H9 (cell line): ENCODE measurements at regions not wholly inside any gene's neighbourhood (a gene's known extent, or its start where the extent isn't known, plus 50 kb on each side); places are given as distances from the start of the nearest gene placed in this dataset.

Experiments
- DNase-seq: peaks from one replicate; pipeline ENCODE4 v3.0.0-alpha.2; 2017
- H2AFZ ChIP-seq: one replicate; pipeline ENCODE4 v1.6.1; 2013; ENCODE audit warnings: mild to moderate bottlenecking, low read length, control low read depth, moderate library complexity
- H2AK5ac ChIP-seq: 2 replicates; pipeline ENCODE4 v1.6.1; 2013; ENCODE audit warnings: low read length, control low read depth, mixed read lengths; ENCODE audit not compliant: insufficient read length
- H2BK120ac ChIP-seq: one replicate; pipeline ENCODE4 v1.6.1; 2013; ENCODE audit warnings: low read depth, mild to moderate bottlenecking, low read length, control low read depth, inconsistent platforms; ENCODE audit not compliant: poor library complexity, severe bottlenecking
- H2BK12ac ChIP-seq: 2 replicates; pipeline ENCODE4 v1.6.1; 2013; ENCODE audit warnings: low read length, control low read depth, mixed read lengths, low read depth; ENCODE audit not compliant: insufficient read length
- H2BK15ac ChIP-seq: 2 replicates; pipeline ENCODE4 v1.6.1; 2013; ENCODE audit warnings: low read depth, low read length, control low read depth
- H2BK20ac ChIP-seq: one replicate; pipeline ENCODE4 v1.6.1; 2013; ENCODE audit warnings: low read depth, mild to moderate bottlenecking, low read length, control low read depth, inconsistent platforms; ENCODE audit not compliant: poor library complexity, severe bottlenecking
- H2BK5ac ChIP-seq: 2 replicates; pipeline ENCODE4 v1.6.1; 2013; ENCODE audit warnings: low read length, control low read depth, mixed read lengths; ENCODE audit not compliant: insufficient read length
- H3K14ac ChIP-seq: 2 replicates; pipeline ENCODE4 v1.6.1; 2013; ENCODE audit warnings: low read length, control low read depth; ENCODE audit not compliant: insufficient read depth
- H3K18ac ChIP-seq: 2 replicates; pipeline ENCODE4 v1.6.1; 2013; ENCODE audit warnings: low read depth, mild to moderate bottlenecking, mixed read lengths, low read length, control low read depth; ENCODE audit not compliant: insufficient read length
- H3K23ac ChIP-seq: 2 replicates; pipeline ENCODE4 v1.6.1; 2013; ENCODE audit warnings: low read length, control low read depth, mixed read lengths, low read depth; ENCODE audit not compliant: insufficient read length
- H3K23me2 ChIP-seq: 2 replicates; pipeline ENCODE4 v1.6.1; 2013; ENCODE audit warnings: low read depth, mild to moderate bottlenecking, mixed read lengths, low read length, control low read depth; ENCODE audit not compliant: insufficient read length, poor library complexity, severe bottlenecking
- H3K27ac ChIP-seq: 2 replicates; pipeline ENCODE4 v1.5.1; 2013; ENCODE audit warnings: low read length, control low read depth, mixed read lengths, low read depth; ENCODE audit not compliant: insufficient read length
- H3K27me3 ChIP-seq: 2 replicates; pipeline ENCODE4 v1.6.1; 2013; ENCODE audit warnings: low read length, control low read depth, inconsistent platforms; ENCODE audit not compliant: insufficient read depth
- H3K4ac ChIP-seq: 2 replicates; pipeline ENCODE4 v1.6.1; 2013; ENCODE audit warnings: low read depth, mild to moderate bottlenecking, control low read depth, inconsistent platforms, low read length, moderate library complexity
- H3K4me1 ChIP-seq: 2 replicates; pipeline ENCODE4 v1.6.1; 2013; ENCODE audit warnings: low read length, control low read depth, inconsistent platforms; ENCODE audit not compliant: insufficient read depth
- H3K4me2 ChIP-seq: 2 replicates; pipeline ENCODE4 v1.6.1; 2013; ENCODE audit warnings: low read length, control low read depth, mixed read lengths; ENCODE audit not compliant: insufficient read length, insufficient read depth
- H3K56ac ChIP-seq: 2 replicates; pipeline ENCODE4 v1.6.1; 2013; ENCODE audit warnings: low read depth, mild to moderate bottlenecking, mixed read lengths, low read length, control low read depth; ENCODE audit not compliant: insufficient read length
- H3K79me1 ChIP-seq: 2 replicates; pipeline ENCODE4 v1.6.1; 2013; ENCODE audit warnings: low read depth, mild to moderate bottlenecking, moderate library complexity, low read length, control low read depth, inconsistent platforms; ENCODE audit not compliant: insufficient read depth, poor library complexity, severe bottlenecking
- H3K79me2 ChIP-seq: 2 replicates; pipeline ENCODE4 v1.6.1; 2013; ENCODE audit warnings: low read length, control low read depth, inconsistent platforms; ENCODE audit not compliant: insufficient read depth
- H3K9ac ChIP-seq: 2 replicates; pipeline ENCODE4 v1.6.1; 2013; ENCODE audit warnings: low read length, control low read depth, mixed read lengths; ENCODE audit not compliant: insufficient read length; ENCODE audit errors: extremely low read depth
- H3K9me3 ChIP-seq: one replicate; pipeline ENCODE4 v1.6.1; 2013; ENCODE audit warnings: low read depth, low read length, inconsistent platforms; ENCODE audit not compliant: control insufficient read depth
- H3T11ph ChIP-seq: one replicate; pipeline ENCODE4 v1.6.1; 2013; ENCODE audit warnings: mild to moderate bottlenecking, low read length, control low read depth, inconsistent platforms
- H4K20me1 ChIP-seq: one replicate; pipeline ENCODE4 v1.6.1; 2013; ENCODE audit not compliant: control insufficient read depth, insufficient read length, insufficient read depth
- H4K5ac ChIP-seq: 2 replicates; pipeline ENCODE4 v1.6.1; 2013; ENCODE audit warnings: low read depth, mild to moderate bottlenecking, mixed read lengths, low read length, control low read depth; ENCODE audit not compliant: insufficient read length
- H4K8ac ChIP-seq: replicated peaks from 2 replicates; pipeline ENCODE4 v1.6.1; 2013; ENCODE audit warnings: low read length, control low read depth, mixed read lengths, low read depth; ENCODE audit not compliant: insufficient read length
- H4K91ac ChIP-seq: 2 replicates; pipeline ENCODE4 v1.6.1; 2013; ENCODE audit warnings: low read depth, mild to moderate bottlenecking, moderate library complexity, mixed read lengths, low read length, control low read depth; ENCODE audit not compliant: insufficient read length
- H3K27ac Mint-ChIP-seq, 3 experiments: 2 replicates in 2 of 3; 3 replicates in 1 of 3; pipeline ENCODE4 v1.8.0; 2020 to 2021; ENCODE audit warnings: mixed read lengths in 3 of 3, mild to moderate bottlenecking in 1 of 3, moderate library complexity in 1 of 3
- H3K27me3 Mint-ChIP-seq: 2 replicates; pipeline ENCODE4 v1.8.0; 2021; ENCODE audit warnings: low read depth, mild to moderate bottlenecking, moderate library complexity, mixed read lengths
- H3K36me3 Mint-ChIP-seq, 3 experiments: 2 replicates in 2 of 3; 3 replicates in 1 of 3; pipeline ENCODE4 v1.8.0; 2020 to 2021; ENCODE audit warnings: low read depth in 3 of 3, mixed read lengths in 3 of 3; ENCODE audit not compliant: insufficient read depth in 1 of 3
- H3K4me1 Mint-ChIP-seq, 2 experiments: 2 replicates each; pipeline ENCODE4 v1.8.0; 2020; ENCODE audit warnings: mixed read lengths in 2 of 2
- H3K4me3 Mint-ChIP-seq, 2 experiments: 2 replicates in 1 of 2; 3 replicates in 1 of 2; pipeline ENCODE4 v1.8.0; 2020 to 2021; ENCODE audit warnings: mild to moderate bottlenecking in 2 of 2, mixed read lengths in 2 of 2, moderate library complexity in 1 of 2
- H3K9me3 Mint-ChIP-seq, 2 experiments: 2 replicates in 1 of 2; 3 replicates in 1 of 2; pipeline ENCODE4 v1.8.0; 2020; ENCODE audit warnings: mild to moderate bottlenecking in 2 of 2, mixed read lengths in 2 of 2, moderate library complexity in 1 of 2
- WGBS: extraction: QIAGEN DNeasy Blood & Tissue Kit; methylation state at CpG from one replicate; pipeline ENCODE4 v1.1.7; 2013; ENCODE audit warnings: missing lambda C conversion rate, low lambda C conversion rate, mixed read lengths; ENCODE audit not compliant: insufficient read length; ENCODE audit errors: extremely low coverage; 5-methylcytosine and 5-hydroxymethylcytosine counted together
- TF ChIP-seq, protein P1 (sequence below): fragments of 200-600 bp; sonication (generic); conservative IDR thresholded peaks from 3 replicates; pipeline ENCODE4 v1.8.0; 2021; ENCODE audit warnings: antibody characterized with exemption, mild to moderate bottlenecking

DNA sequence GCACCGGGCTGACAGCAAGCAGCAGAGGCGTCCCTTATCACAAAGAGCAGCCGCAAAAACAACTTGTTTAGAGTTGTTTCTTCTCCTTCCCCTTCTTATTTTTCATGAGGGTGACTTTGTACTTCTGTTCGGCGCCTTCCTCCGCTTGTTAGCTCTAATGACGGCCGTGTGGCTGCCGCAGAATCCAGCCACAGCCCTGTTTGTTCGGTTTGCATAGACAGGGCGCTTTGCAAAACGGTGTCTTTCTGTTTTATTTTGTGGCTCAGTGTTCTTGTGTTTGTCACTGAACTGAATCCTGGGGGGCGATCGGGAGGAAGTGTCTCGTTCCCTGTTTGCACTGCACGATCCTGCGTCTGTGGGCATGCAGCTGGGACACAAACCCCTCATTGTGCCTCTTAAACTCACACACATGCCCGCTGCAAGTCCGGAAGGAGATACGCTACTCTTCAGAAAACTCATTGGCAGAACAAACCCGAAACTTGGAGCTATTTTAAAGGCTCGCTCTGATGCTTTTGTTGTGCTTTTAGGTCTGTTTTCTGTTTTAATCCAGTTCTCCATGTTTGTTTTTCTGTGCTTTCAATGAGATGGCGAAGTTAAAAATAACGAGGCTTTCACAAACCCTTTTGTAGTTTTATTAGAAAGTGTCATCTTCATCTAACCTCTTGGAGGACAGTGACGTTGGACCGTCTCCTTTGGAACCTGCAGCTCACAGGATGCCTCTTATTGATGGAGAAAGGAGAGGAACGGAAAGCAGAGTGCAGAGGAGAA lies 213.9 kb downstream of the IRX2 start:
- H4K8ac ChIP-seq = no peak overlapping the region
- H2AFZ ChIP-seq = no peak overlapping the region
- no peak overlapping the region for H3K23ac ChIP-seq
- no peak overlapping the region for H3K18ac ChIP-seq
- H2BK12ac ChIP-seq = no peak overlapping the region
- no peak for DNase-seq
- H2BK5ac ChIP-seq = no peak overlapping the region
- H3K27ac ChIP-seq = no peak overlapping the region
- H3T11ph ChIP-seq = no peak overlapping the region
- Mint-ChIP-seq H3K27ac (no peak overlapping the region), H3K4me1 (peaks cover 29 to 35% of the 10 kb centered on the region in 2 experiments), H3K36me3 (peaks cover 4 to 11% (median 6%) of the 10 kb centered on the region in 3 experiments; a peak in 3 of 7 replicates), H3K27me3 (peaks cover 2% of the 10 kb centered on the region), H3K9me3 (peaks cover 10 to 18% of the 10 kb centered on the region in 2 experiments), H3K4me3 (no peak overlapping the region; a peak in 1 of 5 replicates)
- no peak overlapping the region for H3K4me2 ChIP-seq
- no peak overlapping the region for H2AK5ac ChIP-seq
- TF ChIP-seq, protein P1, sequence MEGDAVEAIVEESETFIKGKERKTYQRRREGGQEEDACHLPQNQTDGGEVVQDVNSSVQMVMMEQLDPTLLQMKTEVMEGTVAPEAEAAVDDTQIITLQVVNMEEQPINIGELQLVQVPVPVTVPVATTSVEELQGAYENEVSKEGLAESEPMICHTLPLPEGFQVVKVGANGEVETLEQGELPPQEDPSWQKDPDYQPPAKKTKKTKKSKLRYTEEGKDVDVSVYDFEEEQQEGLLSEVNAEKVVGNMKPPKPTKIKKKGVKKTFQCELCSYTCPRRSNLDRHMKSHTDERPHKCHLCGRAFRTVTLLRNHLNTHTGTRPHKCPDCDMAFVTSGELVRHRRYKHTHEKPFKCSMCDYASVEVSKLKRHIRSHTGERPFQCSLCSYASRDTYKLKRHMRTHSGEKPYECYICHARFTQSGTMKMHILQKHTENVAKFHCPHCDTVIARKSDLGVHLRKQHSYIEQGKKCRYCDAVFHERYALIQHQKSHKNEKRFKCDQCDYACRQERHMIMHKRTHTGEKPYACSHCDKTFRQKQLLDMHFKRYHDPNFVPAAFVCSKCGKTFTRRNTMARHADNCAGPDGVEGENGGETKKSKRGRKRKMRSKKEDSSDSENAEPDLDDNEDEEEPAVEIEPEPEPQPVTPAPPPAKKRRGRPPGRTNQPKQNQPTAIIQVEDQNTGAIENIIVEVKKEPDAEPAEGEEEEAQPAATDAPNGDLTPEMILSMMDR = no peak
- H3K4me1 ChIP-seq = 0 out of 2 replicates have a peak, but pooled peaks cover 2% of the 10 kb centered on the region
- no peaks in the 10 kb centered on the region for H3K23me2 ChIP-seq
- H3K79me1 ChIP-seq = no peaks in the 10 kb centered on the region
- no peak overlapping the region for H3K9ac ChIP-seq
- H3K79me2 ChIP-seq = no peaks in the 10 kb centered on the region
- H2BK15ac ChIP-seq = no peak overlapping the region
- H3K56ac ChIP-seq = no peak overlapping the region
- H3K14ac ChIP-seq = no peak overlapping the region
- H4K20me1 ChIP-seq = no peaks in the 10 kb centered on the region
- WGBS = no CpG with 5 or more reads among the region's 27 CpGs
- H4K91ac ChIP-seq = no peak overlapping the region
- H4K5ac ChIP-seq = no peak overlapping the region
- peaks cover 10% of the 10 kb centered on the region for H3K9me3 ChIP-seq
- no peaks in the 10 kb centered on the region for H3K27me3 ChIP-seq
- H2BK20ac ChIP-seq = no peak overlapping the region
- H3K4ac ChIP-seq = no peak overlapping the region
- H2BK120ac ChIP-seq = no peak overlapping the region
